Keratinocyte (primary cell): ENCODE measurements at regions not wholly inside any gene's neighbourhood (a gene's known extent, or its start where the extent isn't known, plus 50 kb on each side); places are given as distances from the start of the nearest gene placed in this dataset.

ENCODE experiments used
- DNase-seq: peaks from one replicate; pipeline ENCODE4 v3.0.0-alpha.2; 2011; ENCODE audit warnings: low read depth, missing footprints, low spot score
- FAIRE-seq: peaks from 2 replicates; lab custom pipeline; 2011; peaks lifted over from hg19 to GRCh38; lab: Jason Lieb, UNC
- H2AFZ ChIP-seq: 2 replicates; pipeline ENCODE4 v1.6.0; 2012; ENCODE audit warnings: low read length, control low read depth, inconsistent platforms; ENCODE audit not compliant: control insufficient read depth
- H3K27ac ChIP-seq: 2 replicates; pipeline ENCODE4 v1.5.1; 2011; ENCODE audit warnings: low read length; ENCODE audit not compliant: control insufficient read depth, insufficient read depth
- H3K27me3 ChIP-seq: 3 replicates; pipeline ENCODE4 v1.6.0; 2011; ENCODE audit warnings: low read length; ENCODE audit not compliant: control insufficient read depth, insufficient read depth; ENCODE audit errors: extremely low read depth
- H3K36me3 ChIP-seq, 2 experiments: 2 replicates in 1 of 2; 3 replicates in 1 of 2; pipeline ENCODE4 v1.5.1; 2011; ENCODE audit warnings: low read length in 2 of 2, mild to moderate bottlenecking in 1 of 2; ENCODE audit not compliant: control insufficient read depth in 2 of 2, insufficient read depth in 2 of 2; ENCODE audit errors: extremely low read depth in 1 of 2
- H3K4me1 ChIP-seq: 3 replicates; pipeline ENCODE4 v1.5.1; 2011; ENCODE audit warnings: low read length; ENCODE audit not compliant: control insufficient read depth, insufficient read depth; ENCODE audit errors: extremely low read depth
- H3K4me2 ChIP-seq: 3 replicates; pipeline ENCODE4 v1.6.0; 2011; ENCODE audit warnings: low read depth, low read length; ENCODE audit not compliant: control insufficient read depth, insufficient read depth; ENCODE audit errors: extremely low read depth
- H3K4me3 ChIP-seq, 3 experiments: fragments of 200-600 bp in 1 of 3; sonication (generic) in 1 of 3; 2 replicates in 2 of 3; 3 replicates in 1 of 3; pipeline ENCODE4 v1.5.1; 2011 to 2016; ENCODE audit warnings: low read length in 3 of 3, mild to moderate bottlenecking in 3 of 3, control low read depth in 2 of 3, inconsistent platforms in 1 of 3, low read depth in 1 of 3, mixed read lengths in 1 of 3, mixed run types in 1 of 3, moderate library complexity in 1 of 3; ENCODE audit not compliant: control insufficient read depth in 2 of 3, insufficient read depth in 2 of 3; ENCODE audit errors: extremely low read depth in 1 of 3
- H3K79me2 ChIP-seq: 2 replicates; pipeline ENCODE4 v1.6.0; 2012; ENCODE audit warnings: low read length; ENCODE audit not compliant: control insufficient read depth, insufficient read depth
- H3K9ac ChIP-seq: 3 replicates; pipeline ENCODE4 v1.6.0; 2011; ENCODE audit warnings: low read length; ENCODE audit not compliant: control insufficient read depth, insufficient read depth; ENCODE audit errors: extremely low read depth
- H3K9me1 ChIP-seq: 3 replicates; pipeline ENCODE4 v1.6.0; 2011; ENCODE audit warnings: low read length; ENCODE audit not compliant: control insufficient read depth, insufficient read depth; ENCODE audit errors: extremely low read depth
- H3K9me3 ChIP-seq: 2 replicates; pipeline ENCODE4 v1.5.1; 2012; ENCODE audit warnings: low read depth, low read length; ENCODE audit not compliant: control insufficient read depth
- H4K20me1 ChIP-seq: 3 replicates; pipeline ENCODE4 v1.6.0; 2011; ENCODE audit warnings: low read length; ENCODE audit not compliant: control insufficient read depth, insufficient read depth; ENCODE audit errors: extremely low read depth
- CTCF ChIP-seq, 3 experiments: IDR thresholded peaks in 1 of 3; conservative IDR thresholded peaks in 1 of 3; optimal IDR thresholded peaks in 1 of 3; 2 replicates in 2 of 3; 3 replicates in 1 of 3; pipeline versions ENCODE3 to v1.5.1; 2011; ENCODE audit warnings: low read length in 3 of 3, mild to moderate bottlenecking in 3 of 3, moderate library complexity in 2 of 3, control low read depth in 1 of 3, inconsistent platforms in 1 of 3; ENCODE audit not compliant: insufficient read depth in 2 of 3; ENCODE audit errors: extremely low read depth in 1 of 3
- EZH2 ChIP-seq: IDR thresholded peaks from one replicate; pipeline ENCODE4 v1.6.1; 2012; ENCODE audit warnings: inconsistent platforms, mild to moderate bottlenecking, low read length, moderate library complexity
- dilution Hi-C: fragments of 300-500 bp; cut with MboI; formaldehyde crosslinking; loops from one replicate; pipeline ENCODE4 v1.7.0; 2020; ENCODE audit warnings: low sequenced_read_pairs; ENCODE audit not compliant: extremely low pct_ligation_motif_present

DNA sequence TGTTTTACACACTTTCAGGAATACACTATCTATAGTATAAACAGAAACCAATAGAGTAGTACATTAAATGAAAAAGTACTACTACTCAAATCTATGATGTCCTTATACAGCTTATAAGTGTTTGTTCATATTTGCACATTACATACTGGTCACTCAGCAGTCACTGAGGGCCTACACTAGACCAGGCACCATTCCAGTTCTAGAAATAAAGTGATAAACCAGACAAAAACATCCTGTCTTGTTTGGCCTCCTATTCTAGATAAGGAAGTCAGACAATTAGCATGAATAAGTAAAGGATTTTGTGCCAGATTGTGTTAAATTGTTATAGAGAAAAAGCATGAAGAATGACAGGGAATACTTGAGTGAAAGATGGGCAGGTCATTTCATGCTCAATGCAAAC lies 219.0 kb downstream of the CRPPA start:
- Histone ChIP-seq H3K36me3 (no peaks in the 10 kb centered on the region), H3K4me2 (no peak overlapping the region), H4K20me1 (no peaks in the 10 kb centered on the region), H3K27me3 (no peaks in the 10 kb centered on the region), H3K9ac (no peak overlapping the region), H3K4me3 (no peak overlapping the region), H3K4me1 (peaks cover 9% of the 10 kb centered on the region), H3K79me2 (no peaks in the 10 kb centered on the region), H3K27ac (no peak overlapping the region), H2AFZ (no peak overlapping the region), H3K9me3 (no peaks in the 10 kb centered on the region), H3K9me1 (no peaks in the 10 kb centered on the region)
- DNase-seq (no peak), FAIRE-seq (no peak)
- dilution Hi-C loops, result no loop called here
- TF ChIP-seq EZH2 (no peak), CTCF (optimal IDR thresholded peaks at IDR 0.05 in 1 of 3, IDR thresholded peaks at IDR 0.05 in 1 of 3, conservative IDR thresholded peaks at IDR 0.05 in 1 of 3; ENCODE audit: extremely low read depth in 1 of 3, insufficient read depth in 2 of 3, low read length in 3 of 3) (no peak)

GRCh38 chr7:16200591-16200990 lies 220.7 kb downstream of the CRPPA start:
- Histone ChIP-seq H3K4me2 (no peak overlapping the region), H3K4me3 (no peak overlapping the region), H3K9me3 (no peaks in the 10 kb centered on the region), H3K9ac (no peak overlapping the region), H3K36me3 (no peaks in the 10 kb centered on the region), H2AFZ (no peak overlapping the region), H4K20me1 (no peaks in the 10 kb centered on the region), H3K9me1 (no peaks in the 10 kb centered on the region), H3K79me2 (no peaks in the 10 kb centered on the region), H3K27ac (no peak overlapping the region), H3K4me1 (peaks cover 9% of the 10 kb centered on the region), H3K27me3 (no peaks in the 10 kb centered on the region)
- dilution Hi-C loops, result no loop called here
- DNase-seq, result no peak
- no peak for FAIRE-seq
- TF ChIP-seq CTCF (optimal IDR thresholded peaks at IDR 0.05 in 1 of 3, IDR thresholded peaks at IDR 0.05 in 1 of 3, conservative IDR thresholded peaks at IDR 0.05 in 1 of 3; ENCODE audit: extremely low read depth in 1 of 3, insufficient read depth in 2 of 3, low read length in 3 of 3) (no peak), EZH2 (no peak)
